ENCODE measurements at regions not wholly inside any gene's neighbourhood (a gene's known extent, or its start where the extent isn't known, plus 50 kb on each side); places are given as distances from the start of the nearest gene placed in this dataset.

GRCh38 chr2:126975671-126976655 lies 77.3 kb downstream of the TEX51 start:
- Histone ChIP-seq H3K4me2 (ENCODE audit: control insufficient read depth, extremely low read depth, insufficient read depth, low read depth, low read length) (no peak overlapping the region), H3K9ac (ENCODE audit: control insufficient read depth, extremely low read depth, insufficient read depth, low read length) (no peak overlapping the region), H3K9me3 (ENCODE audit: control insufficient read depth, low read depth, low read length) (no peaks in the 10 kb centered on the region), H3K9me1 (ENCODE audit: control insufficient read depth, extremely low read depth, insufficient read depth, low read length) (no peaks in the 10 kb centered on the region), H3K27me3 (ENCODE audit: control insufficient read depth, extremely low read depth, insufficient read depth, low read length) (peaks cover 14% of the 10 kb centered on the region), H3K36me3 (ENCODE audit: control insufficient read depth in 2 of 2, extremely low read depth in 1 of 2, insufficient read depth in 2 of 2, low read length in 2 of 2) (no peaks in the 10 kb centered on the region), H3K79me2 (ENCODE audit: control insufficient read depth, insufficient read depth, low read length) (no peaks in the 10 kb centered on the region), H3K4me1 (ENCODE audit: control insufficient read depth, extremely low read depth, insufficient read depth, low read length) (peaks cover 3% of the 10 kb centered on the region), H3K27ac (ENCODE audit: control insufficient read depth, insufficient read depth, low read length) (no peak overlapping the region), H2AFZ (ENCODE audit: control insufficient read depth, low read length) (no peak overlapping the region), H4K20me1 (ENCODE audit: control insufficient read depth, extremely low read depth, insufficient read depth, low read length) (no peaks in the 10 kb centered on the region), H3K4me3 (ENCODE audit: control insufficient read depth in 2 of 3, extremely low read depth in 1 of 3, insufficient read depth in 2 of 3, low read depth in 1 of 3, low read length in 3 of 3) (no peak overlapping the region)
- DNase-seq (ENCODE audit: low read depth, low spot score) (no peak), FAIRE-seq (no peak)
- TF ChIP-seq EZH2 (IDR thresholded peaks at IDR 0.05; ENCODE audit: low read length): no peak
- TF ChIP-seq CTCF (optimal IDR thresholded peaks at IDR 0.05 in 1 of 3, IDR thresholded peaks at IDR 0.05 in 1 of 3, conservative IDR thresholded peaks at IDR 0.05 in 1 of 3; ENCODE audit: extremely low read depth in 1 of 3, insufficient read depth in 2 of 3, low read length in 3 of 3): no peak
- dilution Hi-C loops (cut with MboI; ENCODE audit: extremely low pct_ligation_motif_present, low sequenced_read_pairs): no loop called here

GRCh38 chr2:126976721-126977328 lies 78.1 kb downstream of the TEX51 start:
- Histone ChIP-seq H3K9me3 (ENCODE audit: control insufficient read depth, low read depth, low read length) (no peaks in the 10 kb centered on the region), H3K4me2 (ENCODE audit: control insufficient read depth, extremely low read depth, insufficient read depth, low read depth, low read length) (no peak overlapping the region), H3K9ac (ENCODE audit: control insufficient read depth, extremely low read depth, insufficient read depth, low read length) (no peak overlapping the region), H3K79me2 (ENCODE audit: control insufficient read depth, insufficient read depth, low read length) (no peaks in the 10 kb centered on the region), H3K4me1 (ENCODE audit: control insufficient read depth, extremely low read depth, insufficient read depth, low read length) (peaks cover under 1% of the 10 kb centered on the region), H3K27me3 (ENCODE audit: control insufficient read depth, extremely low read depth, insufficient read depth, low read length) (peaks cover 14% of the 10 kb centered on the region), H3K36me3 (ENCODE audit: control insufficient read depth in 2 of 2, extremely low read depth in 1 of 2, insufficient read depth in 2 of 2, low read length in 2 of 2) (no peaks in the 10 kb centered on the region), H3K9me1 (ENCODE audit: control insufficient read depth, extremely low read depth, insufficient read depth, low read length) (no peaks in the 10 kb centered on the region), H4K20me1 (ENCODE audit: control insufficient read depth, extremely low read depth, insufficient read depth, low read length) (no peaks in the 10 kb centered on the region), H2AFZ (ENCODE audit: control insufficient read depth, low read length) (no peak overlapping the region), H3K4me3 (ENCODE audit: control insufficient read depth in 2 of 3, extremely low read depth in 1 of 3, insufficient read depth in 2 of 3, low read depth in 1 of 3, low read length in 3 of 3) (no peak overlapping the region), H3K27ac (ENCODE audit: control insufficient read depth, insufficient read depth, low read length) (no peak overlapping the region)
- TF ChIP-seq EZH2 (IDR thresholded peaks at IDR 0.05; ENCODE audit: low read length) (no peak), CTCF (optimal IDR thresholded peaks at IDR 0.05 in 1 of 3, IDR thresholded peaks at IDR 0.05 in 1 of 3, conservative IDR thresholded peaks at IDR 0.05 in 1 of 3; ENCODE audit: extremely low read depth in 1 of 3, insufficient read depth in 2 of 3, low read length in 3 of 3) (no peak)
- dilution Hi-C loops (cut with MboI; ENCODE audit: extremely low pct_ligation_motif_present, low sequenced_read_pairs): no loop called here
- no peak for FAIRE-seq
- DNase-seq (ENCODE audit: low read depth, low spot score): no peak
